ENCODE measurements at regions not wholly inside any gene's neighbourhood (a gene's known extent, or its start where the extent isn't known, plus 50 kb on each side); places are given as distances from the start of the nearest gene placed in this dataset.

DNA sequence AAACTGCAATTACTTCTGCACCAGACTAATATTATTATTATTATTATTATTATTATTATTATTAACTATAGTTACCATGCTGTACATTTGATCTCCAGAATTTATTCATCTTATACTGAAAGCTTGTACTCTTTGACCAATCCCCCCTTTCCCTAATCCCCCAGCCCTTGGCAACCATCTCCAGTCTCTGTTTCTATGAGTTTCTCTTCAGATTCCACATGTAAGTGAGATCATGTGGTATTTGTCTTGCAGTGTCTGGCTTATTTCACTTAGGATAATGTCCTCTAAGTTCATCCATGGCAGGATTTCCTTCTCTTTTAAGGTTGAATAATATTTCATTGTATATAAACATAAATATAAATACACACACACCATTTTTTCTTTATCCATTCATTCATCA, 287.0 kb upstream of the DAB2 start:
- TF ChIP-seq CTCF (IDR thresholded peaks at IDR 0.05) (no peak), POLR2A (IDR thresholded peaks at IDR 0.05) (no peak)
